MM.1S (cell line): ENCODE measurements at regions not wholly inside any gene's neighbourhood (a gene's known extent, or its start where the extent isn't known, plus 50 kb on each side); places are given as distances from the start of the nearest gene placed in this dataset.

ENCODE experiments used
- DNase-seq: peaks from one replicate; pipeline ENCODE4 v3.0.0-alpha.2; 2015
- H2AFZ ChIP-seq: fragments of 300-600 bp; sonication (generic); 2 replicates; pipeline ENCODE4 v1.6.0; 2016; ENCODE audit warnings: antibody characterized with exemption, low read length
- H3F3A ChIP-seq: fragments of 300-600 bp; sonication (generic); 2 replicates; pipeline ENCODE4 v1.6.1; 2016; ENCODE audit warnings: mild to moderate bottlenecking, antibody characterized with exemption, low read length, moderate library complexity, mixed read lengths; ENCODE audit not compliant: insufficient read depth
- H3K27ac ChIP-seq: fragments of 300-600 bp; sonication (generic); 2 replicates; pipeline ENCODE4 v1.5.1; 2016; ENCODE audit warnings: mild to moderate bottlenecking, low read length
- H3K27me3 ChIP-seq: fragments of 300-600 bp; sonication (generic); replicated peaks from 2 replicates; pipeline ENCODE4 v1.6.0; 2016; ENCODE audit warnings: low read length; ENCODE audit not compliant: insufficient read depth
- H3K36me3 ChIP-seq: fragments of 300-600 bp; sonication (generic); replicated peaks from 2 replicates; pipeline ENCODE4 v1.6.1; 2016; ENCODE audit warnings: mild to moderate bottlenecking, low read length, mixed read lengths; ENCODE audit not compliant: insufficient read depth
- H3K4me1 ChIP-seq: fragments of 300-600 bp; sonication (generic); 2 replicates; pipeline ENCODE4 v1.6.1; 2016; ENCODE audit warnings: low read length, mixed read lengths
- H3K4me2 ChIP-seq: fragments of 300-600 bp; sonication (generic); 2 replicates; pipeline ENCODE4 v1.6.0; 2016; ENCODE audit warnings: low read depth, low read length
- H3K4me3 ChIP-seq: fragments of 300-600 bp; sonication (generic); 2 replicates; pipeline ENCODE4 v1.5.1; 2016; ENCODE audit warnings: low read length, mixed read lengths
- H3K79me2 ChIP-seq: fragments of 300-600 bp; sonication (generic); 2 replicates; pipeline ENCODE4 v1.6.1; 2016; ENCODE audit warnings: mixed run types, low read length, mixed read lengths
- H3K9ac ChIP-seq: fragments of 300-600 bp; sonication (generic); 2 replicates; pipeline ENCODE4 v1.6.1; 2016; ENCODE audit warnings: low read length, mixed read lengths
- H3K9me2 ChIP-seq: fragments of 300-600 bp; sonication (generic); replicated peaks from 2 replicates; pipeline ENCODE4 v1.6.1; 2016; ENCODE audit warnings: mild to moderate bottlenecking, low read length, mixed read lengths; ENCODE audit not compliant: insufficient read depth
- H3K9me3 ChIP-seq: fragments of 300-600 bp; sonication (generic); replicated peaks from 2 replicates; pipeline ENCODE4 v1.6.1; 2016; ENCODE audit warnings: mild to moderate bottlenecking, low read length, mixed read lengths; ENCODE audit not compliant: insufficient read depth
- H4K20me1 ChIP-seq: fragments of 300-600 bp; sonication (generic); 2 replicates; pipeline ENCODE4 v1.6.1; 2016; ENCODE audit warnings: mild to moderate bottlenecking, low read length, moderate library complexity, mixed read lengths; ENCODE audit not compliant: insufficient read depth
- EZH2 ChIP-seq: fragments of 300-600 bp; sonication (generic); optimal IDR thresholded peaks from 2 replicates; pipeline ENCODE3; 2017; ENCODE audit warnings: low read depth, mild to moderate bottlenecking, antibody characterized with exemption, low read length, mixed read lengths
- EZH2phosphoT487 ChIP-seq: fragments of 300-600 bp; sonication (generic); IDR thresholded peaks from 2 replicates; pipeline ENCODE4 v1.6.1; 2018; ENCODE audit warnings: antibody characterized with exemption, low read length
- TF ChIP-seq, protein P1 (sequence below): fragments of 300-600 bp; sonication (generic); IDR thresholded peaks from 2 replicates; pipeline ENCODE4 v1.5.1; 2016; ENCODE audit warnings: antibody characterized with exemption, low read length, mixed read lengths

DNA sequence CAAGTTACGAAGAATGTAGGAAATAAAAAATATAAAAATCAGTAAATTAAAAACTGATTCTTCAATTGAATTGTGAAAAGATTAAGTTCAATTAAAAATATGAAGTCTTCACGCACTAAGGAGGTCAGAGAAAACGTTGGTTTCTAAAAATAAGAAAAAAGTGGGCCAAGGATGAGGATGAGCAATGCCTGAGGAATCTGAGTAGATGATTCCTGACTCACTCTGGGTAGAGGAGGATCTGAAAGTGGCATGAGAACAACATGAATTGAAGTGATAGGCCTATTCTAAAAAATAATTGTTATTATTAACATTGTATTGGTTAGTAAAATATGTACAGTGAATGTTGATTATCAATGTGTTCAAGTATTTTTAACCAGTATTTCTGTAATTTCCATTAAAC lies 444.2 kb downstream of the GRIA2 start:
- Histone ChIP-seq H2AFZ (no peak overlapping the region), H3K4me1 (no peaks in the 10 kb centered on the region), H3K9ac (no peak overlapping the region), H3K9me3 (no peaks in the 10 kb centered on the region), H3K9me2 (no peaks in the 10 kb centered on the region), H3F3A (no peaks in the 10 kb centered on the region), H4K20me1 (no peaks in the 10 kb centered on the region), H3K36me3 (no peaks in the 10 kb centered on the region), H3K79me2 (no peaks in the 10 kb centered on the region), H3K4me3 (no peak overlapping the region), H3K27ac (no peak overlapping the region), H3K27me3 (no peaks in the 10 kb centered on the region), H3K4me2 (no peak overlapping the region)
- TF ChIP-seq, protein P1, sequence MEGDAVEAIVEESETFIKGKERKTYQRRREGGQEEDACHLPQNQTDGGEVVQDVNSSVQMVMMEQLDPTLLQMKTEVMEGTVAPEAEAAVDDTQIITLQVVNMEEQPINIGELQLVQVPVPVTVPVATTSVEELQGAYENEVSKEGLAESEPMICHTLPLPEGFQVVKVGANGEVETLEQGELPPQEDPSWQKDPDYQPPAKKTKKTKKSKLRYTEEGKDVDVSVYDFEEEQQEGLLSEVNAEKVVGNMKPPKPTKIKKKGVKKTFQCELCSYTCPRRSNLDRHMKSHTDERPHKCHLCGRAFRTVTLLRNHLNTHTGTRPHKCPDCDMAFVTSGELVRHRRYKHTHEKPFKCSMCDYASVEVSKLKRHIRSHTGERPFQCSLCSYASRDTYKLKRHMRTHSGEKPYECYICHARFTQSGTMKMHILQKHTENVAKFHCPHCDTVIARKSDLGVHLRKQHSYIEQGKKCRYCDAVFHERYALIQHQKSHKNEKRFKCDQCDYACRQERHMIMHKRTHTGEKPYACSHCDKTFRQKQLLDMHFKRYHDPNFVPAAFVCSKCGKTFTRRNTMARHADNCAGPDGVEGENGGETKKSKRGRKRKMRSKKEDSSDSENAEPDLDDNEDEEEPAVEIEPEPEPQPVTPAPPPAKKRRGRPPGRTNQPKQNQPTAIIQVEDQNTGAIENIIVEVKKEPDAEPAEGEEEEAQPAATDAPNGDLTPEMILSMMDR: no peak
- TF ChIP-seq EZH2phosphoT487 (no peak), EZH2 (no peak)
- DNase-seq: no peak

DNA sequence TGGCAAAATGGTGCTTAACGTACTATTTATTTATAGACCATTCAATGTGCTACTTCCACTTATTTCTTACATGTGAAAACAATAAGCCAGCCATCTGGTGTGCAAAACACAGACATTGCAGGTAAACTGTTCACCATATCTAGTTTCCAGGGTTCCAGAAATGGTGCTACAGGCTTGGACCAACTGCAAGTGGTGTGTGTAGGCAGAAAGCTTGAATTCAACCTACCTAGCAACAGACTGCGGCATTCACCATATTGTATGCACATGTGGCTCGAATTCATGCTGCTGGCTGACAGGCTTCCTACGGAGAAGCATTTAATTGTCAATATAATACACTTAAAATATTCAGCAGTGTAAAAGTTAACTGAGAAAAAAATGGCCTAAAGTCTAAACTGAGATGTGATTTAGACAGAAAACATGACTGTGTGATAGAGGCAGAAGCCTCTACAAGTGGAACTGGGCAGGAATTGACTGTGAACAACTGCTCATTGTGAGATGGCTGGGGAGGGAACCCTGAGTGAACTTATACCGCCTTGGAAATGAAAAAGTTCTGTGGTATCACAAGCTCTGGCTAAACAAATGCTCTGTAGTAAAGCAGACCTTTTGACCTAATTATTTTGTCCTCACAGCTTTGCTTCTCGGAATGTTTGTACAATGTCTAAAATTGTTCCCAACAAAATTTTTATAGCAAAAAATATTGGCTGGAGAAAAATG lies 434.7 kb downstream of the GRIA2 start:
- Histone ChIP-seq H3K4me3 (no peak overlapping the region), H3K9ac (no peak overlapping the region), H3K4me2 (no peak overlapping the region), H4K20me1 (no peaks in the 10 kb centered on the region), H3K27me3 (no peaks in the 10 kb centered on the region), H3K27ac (no peak overlapping the region), H3F3A (no peaks in the 10 kb centered on the region), H2AFZ (no peak overlapping the region), H3K9me3 (no peaks in the 10 kb centered on the region), H3K9me2 (no peaks in the 10 kb centered on the region), H3K79me2 (no peaks in the 10 kb centered on the region), H3K36me3 (no peaks in the 10 kb centered on the region), H3K4me1 (no peaks in the 10 kb centered on the region)
- TF ChIP-seq EZH2phosphoT487 (no peak), EZH2 (no peak)
- TF ChIP-seq, protein P1: no peak
- no peak for DNase-seq

DNA sequence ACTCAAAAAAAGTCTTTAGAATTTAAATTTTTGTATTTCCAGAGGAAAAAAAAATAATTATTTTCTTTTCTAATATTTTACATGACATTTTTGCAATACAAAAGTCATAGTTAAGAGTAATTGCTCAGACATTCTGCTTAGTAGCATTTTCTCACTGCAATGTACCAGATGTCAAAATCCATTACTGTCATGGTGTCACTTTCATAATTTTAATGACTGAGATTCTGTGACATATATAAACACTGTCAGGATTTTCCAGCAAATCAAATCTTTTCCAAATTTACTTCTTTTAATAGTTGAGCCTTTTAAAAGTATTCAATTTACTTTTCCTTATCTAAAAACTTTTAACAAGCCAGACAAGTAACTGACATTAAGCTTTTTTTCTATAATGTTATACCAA lies 422.7 kb downstream of the GRIA2 start:
- no peaks in the 10 kb centered on the region for H3K4me1 ChIP-seq
- no peaks in the 10 kb centered on the region for H3K79me2 ChIP-seq
- H3K36me3 ChIP-seq: no peaks in the 10 kb centered on the region
- H3K9me2 ChIP-seq: no peaks in the 10 kb centered on the region
- no peak overlapping the region for H3K27ac ChIP-seq
- no peak overlapping the region for H3K9ac ChIP-seq
- H2AFZ ChIP-seq: no peak overlapping the region
- H3K27me3 ChIP-seq: no peaks in the 10 kb centered on the region
- H3K9me3 ChIP-seq: no peaks in the 10 kb centered on the region
- no peak for DNase-seq
- no peak for TF ChIP-seq EZH2
- TF ChIP-seq, protein P1: no peak
- TF ChIP-seq EZH2phosphoT487: no peak
- no peaks in the 10 kb centered on the region for H4K20me1 ChIP-seq
- no peak overlapping the region for H3K4me3 ChIP-seq
- no peaks in the 10 kb centered on the region for H3F3A ChIP-seq
- no peak overlapping the region for H3K4me2 ChIP-seq
